ENCODE measurements at regions not wholly inside any gene's neighbourhood (a gene's known extent, or its start where the extent isn't known, plus 50 kb on each side); places are given as distances from the start of the nearest gene placed in this dataset.
A peak's percentile ranks its signal among the peaks of the same experiment; 100 is the strongest.

GRCh38 chr5:154129013-154129412, 61.5 kb upstream of the GALNT10 start:
- ATAC-seq (no peak), DNase-seq (no peak)
- Histone ChIP-seq H3K4me1 (peaks cover 0 to 5% (median 0%) of the 10 kb centered on the region in 12 donors), H3K36me3 (no peaks in the 10 kb centered on the region), H3K27ac (no peak overlapping the region), H3K9me3 (peaks cover 0 to 8% (median 0%) of the 10 kb centered on the region in 12 donors), H3K27me3 (no peaks in the 10 kb centered on the region), H3K4me3 (no peak overlapping the region)
- intact Hi-C loops (cut with DNase I) = no loop called here
- TF ChIP-seq CTCF (IDR thresholded peaks at IDR 0.05) = no peak
- TF ChIP-seq POLR2A (IDR thresholded peaks at IDR 0.05) = no peak
- 98 to 100% (median 99%) methylated on average over 3 of the region's 3 CpGs for WGBS, 4 donors

GRCh38 chr5:154129921-154130320, 60.6 kb upstream of the GALNT10 start:
- Histone ChIP-seq H3K9me3 (peaks cover 0 to 5% (median 0%) of the 10 kb centered on the region in 12 donors), H3K27me3 (no peaks in the 10 kb centered on the region), H3K27ac (no peak overlapping the region), H3K36me3 (no peaks in the 10 kb centered on the region), H3K4me3 (no peak overlapping the region), H3K4me1 (peaks cover 0 to 5% (median 0%) of the 10 kb centered on the region in 12 donors)
- intact Hi-C loops (cut with DNase I) = no loop called here
- TF ChIP-seq POLR2A (IDR thresholded peaks at IDR 0.05) = no peak
- TF ChIP-seq CTCF (IDR thresholded peaks at IDR 0.05) = no peak
- no peak for DNase-seq
- whole genome bisulfite sequencing, 4 donors = 87 to 97% (median 93%) methylated on average over 1 of the region's 1 CpG
- no peak for ATAC-seq

- ATAC-seq = peak in 2 of 4 donors; percentile 43 to 77
- peaks cover 0 to 5% (median 0%) of the 10 kb centered on the region in 12 donors for H3K4me1 ChIP-seq
- no peak for TF ChIP-seq CTCF (IDR thresholded peaks at IDR 0.05)
- no peak for TF ChIP-seq POLR2A (IDR thresholded peaks at IDR 0.05)
- H3K4me3 ChIP-seq = no peak overlapping the region
- H3K36me3 ChIP-seq = no peaks in the 10 kb centered on the region
- no peak overlapping the region for H3K27ac ChIP-seq
- DNase-seq = no peak
- intact Hi-C loops (cut with DNase I) = no loop called here
- H3K9me3 ChIP-seq = peaks cover 0 to 1% (median 0%) of the 10 kb centered on the region in 12 donors
- 68 to 82% (median 74%) methylated on average over 5 of the region's 5 CpGs for WGBS, 4 donors
- H3K27me3 ChIP-seq = no peaks in the 10 kb centered on the region
Observed at GRCh38 chr5:154131817-154132216, 58.7 kb upstream of the GALNT10 start.

GRCh38 chr5:154132718-154133307, 57.7 kb upstream of the GALNT10 start:
- DNase-seq (no peak), ATAC-seq (no peak)
- Histone ChIP-seq H3K4me3 (no peak overlapping the region), H3K27me3 (no peaks in the 10 kb centered on the region), H3K4me1 (peaks cover 0 to 5% (median 0%) of the 10 kb centered on the region in 12 donors), H3K36me3 (no peaks in the 10 kb centered on the region), H3K9me3 (no peaks in the 10 kb centered on the region), H3K27ac (no peak overlapping the region)
- WGBS, 4 donors = 69 to 85% (median 76%) methylated on average over 6 of the region's 6 CpGs
- no peak for TF ChIP-seq CTCF (IDR thresholded peaks at IDR 0.05)
- TF ChIP-seq POLR2A (IDR thresholded peaks at IDR 0.05) = no peak
- intact Hi-C loops (cut with DNase I) = no loop called here

Measured in heart left ventricle (tissue), 16 donors.